ENCODE measurements at regions not wholly inside any gene's neighbourhood (a gene's known extent, or its start where the extent isn't known, plus 50 kb on each side); places are given as distances from the start of the nearest gene placed in this dataset.

DNA sequence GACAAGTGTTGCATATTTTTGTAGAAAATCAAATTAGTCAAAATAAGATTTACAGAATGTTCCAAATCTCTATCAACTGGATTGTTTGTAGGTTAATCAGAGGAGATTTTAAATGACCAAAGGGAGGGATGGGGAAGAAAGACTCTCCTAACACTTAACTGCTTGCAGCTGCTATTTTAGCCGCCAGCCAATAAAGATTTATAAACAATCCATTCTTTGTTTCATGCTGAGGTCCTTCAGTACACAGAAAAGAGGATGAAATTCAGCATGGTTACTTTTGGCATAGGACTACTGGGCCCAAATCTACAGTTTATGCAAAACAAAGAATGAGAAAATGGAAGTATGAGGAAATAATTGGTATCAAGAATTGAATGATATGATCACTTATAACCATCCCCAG is 86.4 kb upstream of the FN1 start:
- DNase-seq (ENCODE audit: extremely low spot score, unreplicated experiment): no peak

DNA sequence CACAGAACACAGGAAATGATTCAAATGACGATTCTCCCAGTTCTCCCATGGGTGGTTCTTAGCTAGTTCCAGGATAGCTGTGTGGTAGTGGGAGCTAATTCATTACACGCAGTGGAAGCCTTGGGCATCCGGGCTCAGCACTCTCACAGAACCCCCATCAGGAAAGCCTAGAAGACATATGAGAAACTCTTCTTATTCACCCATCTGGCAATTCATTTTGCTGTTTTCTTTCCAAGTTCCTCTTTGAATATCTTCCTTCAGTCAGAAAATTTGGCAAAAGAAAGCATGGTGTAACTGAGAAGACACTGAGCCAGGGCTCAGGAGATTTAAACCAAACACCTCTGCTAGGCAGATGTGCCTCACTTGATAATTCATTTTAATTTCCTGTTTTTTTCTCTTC is 85.2 kb upstream of the FN1 start:
- Mint-ChIP-seq H3K4me3 (ENCODE audit: unreplicated experiment) (no peak overlapping the region), H3K27me3 (ENCODE audit: unreplicated experiment) (no peaks in the 10 kb centered on the region), H3K36me3 (ENCODE audit: unreplicated experiment) (no peaks in the 10 kb centered on the region), H3K9me3 (ENCODE audit: unreplicated experiment) (peaks cover 5% of the 10 kb centered on the region), H3K4me1 (ENCODE audit: unreplicated experiment) (peaks cover 21% of the 10 kb centered on the region), H3K27ac (ENCODE audit: unreplicated experiment) (peak overlapping the region; percentile 62)
- TF ChIP-seq, protein P1, sequence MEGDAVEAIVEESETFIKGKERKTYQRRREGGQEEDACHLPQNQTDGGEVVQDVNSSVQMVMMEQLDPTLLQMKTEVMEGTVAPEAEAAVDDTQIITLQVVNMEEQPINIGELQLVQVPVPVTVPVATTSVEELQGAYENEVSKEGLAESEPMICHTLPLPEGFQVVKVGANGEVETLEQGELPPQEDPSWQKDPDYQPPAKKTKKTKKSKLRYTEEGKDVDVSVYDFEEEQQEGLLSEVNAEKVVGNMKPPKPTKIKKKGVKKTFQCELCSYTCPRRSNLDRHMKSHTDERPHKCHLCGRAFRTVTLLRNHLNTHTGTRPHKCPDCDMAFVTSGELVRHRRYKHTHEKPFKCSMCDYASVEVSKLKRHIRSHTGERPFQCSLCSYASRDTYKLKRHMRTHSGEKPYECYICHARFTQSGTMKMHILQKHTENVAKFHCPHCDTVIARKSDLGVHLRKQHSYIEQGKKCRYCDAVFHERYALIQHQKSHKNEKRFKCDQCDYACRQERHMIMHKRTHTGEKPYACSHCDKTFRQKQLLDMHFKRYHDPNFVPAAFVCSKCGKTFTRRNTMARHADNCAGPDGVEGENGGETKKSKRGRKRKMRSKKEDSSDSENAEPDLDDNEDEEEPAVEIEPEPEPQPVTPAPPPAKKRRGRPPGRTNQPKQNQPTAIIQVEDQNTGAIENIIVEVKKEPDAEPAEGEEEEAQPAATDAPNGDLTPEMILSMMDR (IDR thresholded peaks at IDR 0.05): no peak
- no peak for DNase-seq (ENCODE audit: extremely low spot score, unreplicated experiment)

More for the DNA sequence above, 86.4 kb upstream of the FN1 start:
- no peaks in the 10 kb centered on the region for H3K36me3 Mint-ChIP-seq (ENCODE audit: unreplicated experiment)
- H3K9me3 Mint-ChIP-seq (ENCODE audit: unreplicated experiment): peaks cover 5% of the 10 kb centered on the region
- H3K4me1 Mint-ChIP-seq (ENCODE audit: unreplicated experiment): peaks cover 32% of the 10 kb centered on the region
- H3K27me3 Mint-ChIP-seq (ENCODE audit: unreplicated experiment): no peaks in the 10 kb centered on the region
- peak overlapping the region; percentile 70 for H3K27ac Mint-ChIP-seq (ENCODE audit: unreplicated experiment)
- TF ChIP-seq, protein P1 (IDR thresholded peaks at IDR 0.05): no peak
- no peak overlapping the region for H3K4me3 Mint-ChIP-seq (ENCODE audit: unreplicated experiment)

DNA sequence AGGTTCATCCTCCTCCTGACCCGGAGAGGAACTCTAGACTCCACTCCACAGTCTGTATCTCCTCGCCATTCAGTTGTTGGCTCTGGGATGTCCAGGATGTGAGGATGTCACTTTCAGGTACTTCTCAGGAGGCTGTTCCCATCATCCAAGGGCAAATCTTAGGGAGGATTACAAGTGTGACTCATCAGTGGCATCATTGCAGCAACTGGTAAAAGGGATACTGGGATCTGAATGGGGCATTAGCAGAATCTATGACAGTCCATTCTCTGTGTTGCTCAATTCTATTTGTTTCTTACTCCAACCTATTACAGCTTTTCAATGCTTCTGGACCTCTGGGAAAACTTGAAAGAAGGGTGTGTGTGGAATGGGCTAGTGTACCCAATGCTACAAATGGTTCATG is 81.5 kb upstream of the FN1 start:
- Mint-ChIP-seq H3K4me1 (ENCODE audit: unreplicated experiment) (peaks cover 20% of the 10 kb centered on the region), H3K36me3 (ENCODE audit: unreplicated experiment) (no peaks in the 10 kb centered on the region), H3K27ac (ENCODE audit: unreplicated experiment) (no peak overlapping the region), H3K9me3 (ENCODE audit: unreplicated experiment) (no peaks in the 10 kb centered on the region), H3K27me3 (ENCODE audit: unreplicated experiment) (no peaks in the 10 kb centered on the region), H3K4me3 (ENCODE audit: unreplicated experiment) (no peak overlapping the region)
- TF ChIP-seq, protein P1 (IDR thresholded peaks at IDR 0.05): no peak
- DNase-seq (ENCODE audit: extremely low spot score, unreplicated experiment): no peak

DNA sequence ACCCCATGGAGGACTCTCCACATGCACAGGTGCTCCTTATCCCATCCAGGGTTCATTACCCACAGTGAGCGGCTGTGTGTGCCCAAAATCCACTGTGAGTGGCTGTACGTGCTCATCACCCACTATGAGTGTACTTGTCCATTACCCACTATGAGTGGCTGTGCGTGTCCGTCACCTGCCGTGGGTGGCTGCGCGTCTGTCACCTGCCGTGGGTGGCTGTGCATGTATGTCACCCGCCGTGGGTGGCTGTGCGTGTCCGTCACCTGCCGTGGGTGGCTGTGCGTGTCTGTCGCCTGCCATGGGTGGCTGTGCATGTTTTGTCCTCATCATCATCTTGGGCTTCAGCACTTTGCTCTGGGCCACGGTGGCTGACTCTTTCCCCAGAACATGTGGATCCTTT is 78.6 kb upstream of the FN1 start:
- TF ChIP-seq, protein P1 (IDR thresholded peaks at IDR 0.05): no peak
- DNase-seq (ENCODE audit: extremely low spot score, unreplicated experiment): no peak
- Mint-ChIP-seq H3K36me3 (ENCODE audit: unreplicated experiment) (no peaks in the 10 kb centered on the region), H3K27me3 (ENCODE audit: unreplicated experiment) (no peaks in the 10 kb centered on the region), H3K4me3 (ENCODE audit: unreplicated experiment) (no peak overlapping the region), H3K9me3 (ENCODE audit: unreplicated experiment) (no peaks in the 10 kb centered on the region), H3K27ac (ENCODE audit: unreplicated experiment) (no peak overlapping the region), H3K4me1 (ENCODE audit: unreplicated experiment) (peaks cover 5% of the 10 kb centered on the region)

DNA sequence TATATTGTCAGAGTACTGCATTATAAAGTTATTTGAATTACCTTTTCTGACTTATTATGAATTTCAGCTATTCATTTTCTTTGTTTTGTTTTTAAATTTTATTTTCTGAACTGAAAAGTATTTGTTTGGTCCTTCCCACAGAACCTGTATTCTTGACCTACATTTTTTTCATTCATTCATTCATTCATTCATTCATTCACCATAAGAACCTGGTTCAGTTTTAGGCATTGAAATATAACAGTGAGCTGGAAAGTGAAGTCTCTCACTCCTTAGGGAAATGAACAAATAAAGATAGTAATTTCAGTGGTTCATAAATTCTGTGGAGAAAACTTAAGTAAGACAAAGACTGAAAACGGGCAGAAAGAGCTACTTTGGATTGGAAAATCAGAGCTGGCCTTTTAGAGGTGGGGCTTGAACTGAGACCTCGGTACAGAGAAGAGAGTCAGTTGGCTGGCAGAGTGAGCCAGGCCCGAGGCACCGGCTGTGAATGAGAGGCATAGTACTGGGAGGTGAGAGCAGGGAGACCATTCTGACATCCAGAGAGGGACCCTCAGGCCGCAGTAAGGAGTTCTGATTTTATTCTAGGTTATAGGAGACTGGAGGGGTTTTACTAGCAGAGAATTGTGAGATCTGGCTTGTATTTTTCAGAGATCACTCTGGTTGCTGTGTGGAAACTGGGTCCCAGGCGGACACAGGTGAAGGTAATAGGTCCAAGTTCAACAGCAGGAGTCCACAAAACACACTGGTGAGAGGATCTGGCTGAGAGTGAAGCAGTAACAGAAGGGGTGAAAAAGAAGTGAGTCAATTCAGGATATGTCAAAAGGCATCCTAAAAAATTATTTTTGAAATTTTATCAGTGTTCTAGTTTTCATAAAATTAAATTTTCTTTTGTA is 75.8 kb upstream of the FN1 start:
- Mint-ChIP-seq H3K4me1 (ENCODE audit: unreplicated experiment) (peaks cover 21% of the 10 kb centered on the region), H3K4me3 (ENCODE audit: unreplicated experiment) (no peak overlapping the region), H3K27ac (ENCODE audit: unreplicated experiment) (no peak overlapping the region)

More for the DNA sequence above, 75.8 kb upstream of the FN1 start:
- TF ChIP-seq, protein P1 (IDR thresholded peaks at IDR 0.05): no peak
- Mint-ChIP-seq H3K9me3 (ENCODE audit: unreplicated experiment) (no peaks in the 10 kb centered on the region), H3K36me3 (ENCODE audit: unreplicated experiment) (no peaks in the 10 kb centered on the region), H3K27me3 (ENCODE audit: unreplicated experiment) (no peaks in the 10 kb centered on the region)
- DNase-seq (ENCODE audit: extremely low spot score, unreplicated experiment): no peak
